ENCODE measurements at regions not wholly inside any gene's neighbourhood (a gene's known extent, or its start where the extent isn't known, plus 50 kb on each side); places are given as distances from the start of the nearest gene placed in this dataset.
A peak's percentile ranks its signal among the peaks of the same experiment; 100 is the strongest.

DNA sequence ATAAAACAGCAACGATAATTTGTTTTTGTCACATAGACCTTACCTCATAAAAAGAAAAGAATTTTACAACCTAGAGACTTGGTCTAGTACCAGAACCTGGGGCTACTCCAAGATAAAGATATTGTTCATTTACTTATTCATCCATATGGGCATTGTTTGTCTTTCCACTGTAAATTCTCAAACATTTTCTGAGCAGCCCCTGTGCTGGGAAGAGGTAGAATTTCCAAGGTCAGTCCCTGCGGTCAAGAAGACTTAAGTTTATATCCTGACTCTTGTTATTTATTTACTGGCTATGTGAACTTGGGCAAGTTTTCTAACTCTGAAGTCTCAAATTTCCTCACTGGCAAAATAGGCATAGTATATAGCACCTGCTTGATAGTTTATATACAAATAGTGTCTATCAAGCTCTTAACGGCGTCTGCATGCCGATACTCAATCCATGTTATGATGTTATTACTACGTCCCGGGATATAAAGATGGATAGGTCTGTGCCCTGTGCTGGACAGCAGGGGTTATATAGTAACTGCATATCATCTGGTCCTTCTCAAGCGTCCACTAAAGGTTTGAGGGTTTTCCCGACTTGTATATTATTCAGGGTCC, 222.1 kb upstream of the TAPT1 start:
- TF ChIP-seq EZH2phosphoT487 (IDR thresholded peaks at IDR 0.05; ENCODE audit: low read length) (no peak), EZH2 (optimal IDR thresholded peaks at IDR 0.05; ENCODE audit: low read depth, low read length) (no peak)
- TF ChIP-seq, protein P1, sequence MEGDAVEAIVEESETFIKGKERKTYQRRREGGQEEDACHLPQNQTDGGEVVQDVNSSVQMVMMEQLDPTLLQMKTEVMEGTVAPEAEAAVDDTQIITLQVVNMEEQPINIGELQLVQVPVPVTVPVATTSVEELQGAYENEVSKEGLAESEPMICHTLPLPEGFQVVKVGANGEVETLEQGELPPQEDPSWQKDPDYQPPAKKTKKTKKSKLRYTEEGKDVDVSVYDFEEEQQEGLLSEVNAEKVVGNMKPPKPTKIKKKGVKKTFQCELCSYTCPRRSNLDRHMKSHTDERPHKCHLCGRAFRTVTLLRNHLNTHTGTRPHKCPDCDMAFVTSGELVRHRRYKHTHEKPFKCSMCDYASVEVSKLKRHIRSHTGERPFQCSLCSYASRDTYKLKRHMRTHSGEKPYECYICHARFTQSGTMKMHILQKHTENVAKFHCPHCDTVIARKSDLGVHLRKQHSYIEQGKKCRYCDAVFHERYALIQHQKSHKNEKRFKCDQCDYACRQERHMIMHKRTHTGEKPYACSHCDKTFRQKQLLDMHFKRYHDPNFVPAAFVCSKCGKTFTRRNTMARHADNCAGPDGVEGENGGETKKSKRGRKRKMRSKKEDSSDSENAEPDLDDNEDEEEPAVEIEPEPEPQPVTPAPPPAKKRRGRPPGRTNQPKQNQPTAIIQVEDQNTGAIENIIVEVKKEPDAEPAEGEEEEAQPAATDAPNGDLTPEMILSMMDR (IDR thresholded peaks at IDR 0.05; ENCODE audit: low read length), result no peak
- H3K9me2 ChIP-seq (replicated peaks; ENCODE audit: insufficient read depth, low read length), result no peaks in the 10 kb centered on the region
- H3K27ac ChIP-seq (ENCODE audit: low read length), result no peak overlapping the region
- H3K4me2 ChIP-seq (ENCODE audit: low read depth, low read length), result no peak overlapping the region
- H3K27me3 ChIP-seq (replicated peaks; ENCODE audit: insufficient read depth, low read length), result no peaks in the 10 kb centered on the region
- H3K9ac ChIP-seq (ENCODE audit: low read length), result no peak overlapping the region
- no peak overlapping the region for H3K4me3 ChIP-seq (ENCODE audit: low read length)
- no peaks in the 10 kb centered on the region for H3K79me2 ChIP-seq (ENCODE audit: low read length)
- H3K36me3 ChIP-seq (replicated peaks; ENCODE audit: insufficient read depth, low read length), result no peaks in the 10 kb centered on the region
- DNase-seq, result no peak
- no peaks in the 10 kb centered on the region for H4K20me1 ChIP-seq (ENCODE audit: insufficient read depth, low read length)
- no peaks in the 10 kb centered on the region for H3K9me3 ChIP-seq (replicated peaks; ENCODE audit: insufficient read depth, low read length)
- no peaks in the 10 kb centered on the region for H3F3A ChIP-seq (ENCODE audit: insufficient read depth, low read length)
- no peak overlapping the region for H2AFZ ChIP-seq (ENCODE audit: low read length)
- H3K4me1 ChIP-seq (ENCODE audit: low read length), result no peaks in the 10 kb centered on the region

DNA sequence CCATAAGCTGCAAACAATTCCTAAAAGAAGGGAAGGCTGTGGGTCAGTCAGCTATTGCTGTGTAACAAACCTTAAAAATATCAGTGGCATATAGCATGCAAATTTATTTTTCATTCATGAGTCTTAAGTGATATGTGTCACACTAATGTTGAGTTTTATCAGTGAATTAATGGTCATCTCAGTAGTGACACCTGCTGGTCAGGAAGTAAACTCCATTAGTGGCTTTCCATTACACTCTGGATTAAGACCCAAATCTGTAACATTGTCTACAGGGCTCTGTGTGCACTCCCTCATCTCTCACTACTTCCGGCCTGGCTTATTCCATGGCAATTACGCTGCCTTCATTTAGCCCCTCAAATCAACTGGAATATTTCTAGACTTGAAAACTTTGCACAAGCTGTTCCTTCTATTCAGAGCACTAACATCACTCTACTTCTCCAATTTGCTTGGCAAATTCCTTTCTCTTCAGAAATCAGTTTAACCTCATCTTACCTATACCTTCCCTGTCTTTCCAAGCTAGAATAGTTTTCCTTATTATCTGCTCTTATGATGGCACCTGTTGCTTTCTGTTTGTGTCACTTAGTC, 217.3 kb upstream of the TAPT1 start:
- Histone ChIP-seq H3F3A (ENCODE audit: insufficient read depth, low read length) (no peaks in the 10 kb centered on the region), H3K36me3 (replicated peaks; ENCODE audit: insufficient read depth, low read length) (no peaks in the 10 kb centered on the region), H3K27ac (ENCODE audit: low read length) (no peak overlapping the region), H3K9ac (ENCODE audit: low read length) (no peak overlapping the region), H4K20me1 (ENCODE audit: insufficient read depth, low read length) (no peaks in the 10 kb centered on the region), H3K4me1 (ENCODE audit: low read length) (no peaks in the 10 kb centered on the region), H2AFZ (ENCODE audit: low read length) (no peak overlapping the region), H3K27me3 (replicated peaks; ENCODE audit: insufficient read depth, low read length) (no peaks in the 10 kb centered on the region), H3K79me2 (ENCODE audit: low read length) (no peaks in the 10 kb centered on the region), H3K4me3 (ENCODE audit: low read length) (no peak overlapping the region), H3K9me3 (replicated peaks; ENCODE audit: insufficient read depth, low read length) (no peaks in the 10 kb centered on the region), H3K4me2 (ENCODE audit: low read depth, low read length) (no peak overlapping the region), H3K9me2 (replicated peaks; ENCODE audit: insufficient read depth, low read length) (no peaks in the 10 kb centered on the region)
- TF ChIP-seq, protein P1 (IDR thresholded peaks at IDR 0.05; ENCODE audit: low read length), result peak; percentile 69
- no peak for TF ChIP-seq EZH2 (optimal IDR thresholded peaks at IDR 0.05; ENCODE audit: low read depth, low read length)
- no peak for TF ChIP-seq EZH2phosphoT487 (IDR thresholded peaks at IDR 0.05; ENCODE audit: low read length)
- peak; percentile 53 for DNase-seq

DNA sequence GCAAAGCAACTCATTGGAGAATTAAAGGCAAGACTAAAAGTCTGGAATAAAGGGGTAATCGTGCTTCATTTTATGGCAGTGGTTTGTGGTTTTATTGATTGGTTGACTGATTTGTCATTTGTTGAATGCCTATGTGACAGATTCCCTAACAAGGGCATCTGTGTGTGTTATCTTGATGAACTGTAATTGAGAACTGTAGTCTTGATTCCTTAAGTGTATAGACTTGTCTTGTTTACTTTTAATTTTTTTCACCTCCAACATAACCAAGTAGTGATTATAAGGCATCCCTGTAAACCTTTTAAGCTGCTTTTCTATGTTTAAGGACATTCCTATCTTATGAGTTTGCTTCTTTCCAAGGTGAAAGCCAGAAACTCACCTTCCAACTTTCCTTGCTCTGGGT, 216.0 kb upstream of the TAPT1 start:
- no peaks in the 10 kb centered on the region for H3K9me2 ChIP-seq (replicated peaks; ENCODE audit: insufficient read depth, low read length)
- H3K4me3 ChIP-seq (ENCODE audit: low read length), result no peak overlapping the region
- no peaks in the 10 kb centered on the region for H4K20me1 ChIP-seq (ENCODE audit: insufficient read depth, low read length)
- H2AFZ ChIP-seq (ENCODE audit: low read length), result no peak overlapping the region
- no peaks in the 10 kb centered on the region for H3K4me1 ChIP-seq (ENCODE audit: low read length)
- H3K27me3 ChIP-seq (replicated peaks; ENCODE audit: insufficient read depth, low read length), result no peaks in the 10 kb centered on the region
- no peaks in the 10 kb centered on the region for H3K79me2 ChIP-seq (ENCODE audit: low read length)
- H3K4me2 ChIP-seq (ENCODE audit: low read depth, low read length), result no peak overlapping the region
- H3K9ac ChIP-seq (ENCODE audit: low read length), result no peak overlapping the region
- H3K36me3 ChIP-seq (replicated peaks; ENCODE audit: insufficient read depth, low read length), result no peaks in the 10 kb centered on the region
- no peak overlapping the region for H3K27ac ChIP-seq (ENCODE audit: low read length)
- no peak for DNase-seq
- no peaks in the 10 kb centered on the region for H3K9me3 ChIP-seq (replicated peaks; ENCODE audit: insufficient read depth, low read length)
- H3F3A ChIP-seq (ENCODE audit: insufficient read depth, low read length), result no peaks in the 10 kb centered on the region
- TF ChIP-seq EZH2phosphoT487 (IDR thresholded peaks at IDR 0.05; ENCODE audit: low read length) (no peak), EZH2 (optimal IDR thresholded peaks at IDR 0.05; ENCODE audit: low read depth, low read length) (no peak)
- TF ChIP-seq, protein P1 (IDR thresholded peaks at IDR 0.05; ENCODE audit: low read length), result no peak

Data from MM.1S (cell line).